Activated CD8-positive, alpha-beta T cell treated with anti-CD3 and anti-CD28 coated beads for 36 hours (primary cell): ENCODE measurements at regions not wholly inside any gene's neighbourhood (a gene's known extent, or its start where the extent isn't known, plus 50 kb on each side); places are given as distances from the start of the nearest gene placed in this dataset.

Experiments
- ATAC-seq: fragments of 200-7000 bp; cut with Tn5 transposase; one replicate; pipeline ENCODE4 v1.10.0; 2021; ENCODE audit warnings: mild to moderate bottlenecking, moderate library complexity
- CTCF ChIA-PET: fragments of 350-600 bp; sonication (Branson Sonifier 250); formaldehyde crosslinking; loops from one replicate; lab custom pipeline; 2021; ENCODE audit warnings: antibody characterized with exemption; lab: Charles Lee
- POLR2A ChIA-PET: fragments of 350-600 bp; sonication (Branson Sonifier 250); formaldehyde crosslinking; loops from one replicate; lab custom pipeline; 2021; ENCODE audit warnings: antibody characterized with exemption; lab: Charles Lee
- DNase-seq: peaks from one replicate; pipeline ENCODE4 v3.0.0-alpha.2; 2020
- H3K27ac Mint-ChIP-seq: one replicate; pipeline ENCODE4 v1.8.0; 2021; ENCODE audit warnings: mild to moderate bottlenecking, mixed read lengths
- H3K27me3 Mint-ChIP-seq: one replicate; pipeline ENCODE4 v1.8.0; 2021; ENCODE audit warnings: mixed read lengths
- H3K36me3 Mint-ChIP-seq: one replicate; pipeline ENCODE4 v1.8.0; 2021; ENCODE audit warnings: low read depth, mixed read lengths
- H3K4me1 Mint-ChIP-seq: one replicate; pipeline ENCODE4 v1.8.0; 2021; ENCODE audit warnings: low read depth, mixed read lengths
- H3K4me3 Mint-ChIP-seq: one replicate; pipeline ENCODE4 v1.8.0; 2021; ENCODE audit warnings: mild to moderate bottlenecking, moderate library complexity, mixed read lengths
- H3K9me3 Mint-ChIP-seq: one replicate; pipeline ENCODE4 v1.8.0; 2021; ENCODE audit warnings: mixed read lengths
- CTCF ChIP-seq: fragments of 200-600 bp; IDR thresholded peaks from one replicate; pipeline ENCODE4 v1.8.0; 2022; ENCODE audit warnings: antibody characterized with exemption, mild to moderate bottlenecking
- intact Hi-C: fragments of 100-400 bp; cut with micrococcal nuclease; formaldehyde crosslinking; loops from one replicate; pipeline ENCODE4 v1.10.0; 2022

GRCh38 chr2:166661391-166661790 is 167.3 kb upstream of the SCN7A start:
- TF ChIP-seq CTCF = no peak
- H3K4me1 Mint-ChIP-seq = no peaks in the 10 kb centered on the region
- POLR2A ChIA-PET = no interaction called here
- intact Hi-C loops = no loop called here
- no peak overlapping the region for H3K27ac Mint-ChIP-seq
- no peaks in the 10 kb centered on the region for H3K9me3 Mint-ChIP-seq
- H3K4me3 Mint-ChIP-seq = no peak overlapping the region
- DNase-seq = no peak
- CTCF ChIA-PET = no interaction called here
- no peak for ATAC-seq
- no peaks in the 10 kb centered on the region for H3K27me3 Mint-ChIP-seq
- H3K36me3 Mint-ChIP-seq = no peaks in the 10 kb centered on the region

GRCh38 chr2:166658901-166659300 is 164.9 kb upstream of the SCN7A start:
- no peaks in the 10 kb centered on the region for H3K36me3 Mint-ChIP-seq
- ChIA-PET POLR2A (no interaction called here), CTCF (no interaction called here)
- ATAC-seq = no peak
- H3K27ac Mint-ChIP-seq = no peak overlapping the region
- no peak for TF ChIP-seq CTCF
- DNase-seq = no peak
- intact Hi-C loops = no loop called here
- no peaks in the 10 kb centered on the region for H3K27me3 Mint-ChIP-seq
- H3K4me1 Mint-ChIP-seq = no peaks in the 10 kb centered on the region
- H3K9me3 Mint-ChIP-seq = no peaks in the 10 kb centered on the region
- H3K4me3 Mint-ChIP-seq = no peak overlapping the region

GRCh38 chr2:166653185-166653813 is 159.2 kb upstream of the SCN7A start:
- Mint-ChIP-seq H3K27ac (no peak overlapping the region), H3K36me3 (no peaks in the 10 kb centered on the region), H3K9me3 (no peaks in the 10 kb centered on the region), H3K27me3 (no peaks in the 10 kb centered on the region), H3K4me1 (no peaks in the 10 kb centered on the region), H3K4me3 (no peak overlapping the region)
- DNase-seq = no peak
- CTCF ChIA-PET = no interaction called here
- intact Hi-C loops = no loop called here
- TF ChIP-seq CTCF = no peak
- POLR2A ChIA-PET = no interaction called here
- no peak for ATAC-seq

GRCh38 chr2:166651991-166652390 is 157.9 kb upstream of the SCN7A start:
- Mint-ChIP-seq H3K27me3 (no peaks in the 10 kb centered on the region), H3K4me3 (no peak overlapping the region), H3K36me3 (no peaks in the 10 kb centered on the region), H3K4me1 (no peaks in the 10 kb centered on the region), H3K27ac (no peak overlapping the region), H3K9me3 (no peaks in the 10 kb centered on the region)
- intact Hi-C loops = no loop called here
- POLR2A ChIA-PET = no interaction called here
- ATAC-seq (no peak), DNase-seq (no peak)
- CTCF ChIA-PET = no interaction called here
- TF ChIP-seq CTCF = no peak

- ATAC-seq = no peak
- ChIA-PET CTCF (interaction anchor here (0.9 kb wide), 1 partner anchor 9 kb away, joined by 3 read pairs; no protein-coding TSS in a partner anchor), POLR2A (no interaction called here)
- no peak overlapping the region for H3K27ac Mint-ChIP-seq
- intact Hi-C loops = no loop called here
- no peak for DNase-seq
- TF ChIP-seq CTCF = no peak
- no peak overlapping the region for H3K4me3 Mint-ChIP-seq
- H3K27me3 Mint-ChIP-seq = no peaks in the 10 kb centered on the region
- no peaks in the 10 kb centered on the region for H3K36me3 Mint-ChIP-seq
- peaks cover 4% of the 10 kb centered on the region for H3K9me3 Mint-ChIP-seq
- no peaks in the 10 kb centered on the region for H3K4me1 Mint-ChIP-seq
Measured at GRCh38 chr2:166651080-166651675, 157.1 kb upstream of the SCN7A start.
